Gastrocnemius medialis (tissue), 4 donors: ENCODE measurements at regions not wholly inside any gene's neighbourhood (a gene's known extent, or its start where the extent isn't known, plus 50 kb on each side); places are given as distances from the start of the nearest gene placed in this dataset.

Experiments used
- ATAC-seq, 2 donors: fragments of 150-250 bp; one replicate each; pipeline ENCODE4 v1.9.1; 2016
- DNase-seq, 2 donors: peaks; one replicate each; pipeline ENCODE4 v3.0.0-alpha.2; 2019
- H3K27ac ChIP-seq, 4 donors: fragments of 200-600 bp; sonication (generic); 1 replicate in 1 of 4; 2 replicates in 3 of 4; pipeline ENCODE4 v1.5.1; 2016 to 2018; ENCODE audit warnings: mild to moderate bottlenecking in 2 of 4, moderate library complexity in 1 of 4
- H3K27me3 ChIP-seq, 3 donors: fragments of 200-600 bp; sonication (generic) in 2 of 3; 1 replicate in 1 of 3; 2 replicates in 2 of 3; pipeline versions ENCODE4 v1.5.1 to v1.6.0; 2016 to 2019; ENCODE audit warnings: mild to moderate bottlenecking in 1 of 3, moderate library complexity in 1 of 3
- H3K36me3 ChIP-seq, 2 donors: fragments of 200-600 bp; sonication (generic) in 1 of 2; one replicate each; pipeline ENCODE4 v1.5.1; 2017 to 2018
- H3K4me1 ChIP-seq, 2 donors: fragments of 200-600 bp; sonication (generic) in 1 of 2; one replicate each; pipeline ENCODE4 v1.5.1; 2016 to 2017; ENCODE audit warnings: mild to moderate bottlenecking in 2 of 2
- H3K4me3 ChIP-seq, 4 donors: fragments of 200-600 bp; sonication (generic) in 3 of 4; 1 replicate in 1 of 4; 2 replicates in 3 of 4; pipeline ENCODE4 v1.5.1; 2016 to 2019; ENCODE audit warnings: mild to moderate bottlenecking in 2 of 4
- H3K9me3 ChIP-seq, 3 donors: fragments of 200-600 bp; sonication (generic) in 2 of 3; 1 replicate in 1 of 3; 2 replicates in 2 of 3; pipeline ENCODE4 v1.5.1; 2016 to 2019
- POLR2A ChIP-seq, 2 donors: fragments of 450-650 bp; IDR thresholded peaks; one replicate each; pipeline ENCODE4 v1.6.1; 2017; ENCODE audit warnings: antibody characterized with exemption in 2 of 2, mild to moderate bottlenecking in 2 of 2, moderate library complexity in 2 of 2
- in situ Hi-C, 4 donors: fragments of 200-750 bp; cut with MboI; loops; one replicate each; pipeline versions ENCODE4 v1.15.0 to v1.8.0; 2017; ENCODE audit warnings: low sequenced_read_pairs in 4 of 4
- intact Hi-C: fragments of 100-400 bp; cut with DNase I; formaldehyde crosslinking; loops from one replicate; pipeline ENCODE4 v1.15.1; 2023; ENCODE audit warnings: low total_unique reads
- TF ChIP-seq, protein P1 (sequence below), 5 experiments: fragments of 450-650 bp in 3 of 5; fragments of 200-600 bp in 2 of 5; sonication (generic) in 2 of 5; IDR thresholded peaks in 4 of 5; conservative IDR thresholded peaks in 1 of 5; 1 replicate in 4 of 5; 2 replicates in 1 of 5; pipeline ENCODE4 v1.5.1; 2016 to 2019; ENCODE audit warnings: antibody characterized with exemption in 5 of 5, mild to moderate bottlenecking in 3 of 5, moderate library complexity in 3 of 5

DNA sequence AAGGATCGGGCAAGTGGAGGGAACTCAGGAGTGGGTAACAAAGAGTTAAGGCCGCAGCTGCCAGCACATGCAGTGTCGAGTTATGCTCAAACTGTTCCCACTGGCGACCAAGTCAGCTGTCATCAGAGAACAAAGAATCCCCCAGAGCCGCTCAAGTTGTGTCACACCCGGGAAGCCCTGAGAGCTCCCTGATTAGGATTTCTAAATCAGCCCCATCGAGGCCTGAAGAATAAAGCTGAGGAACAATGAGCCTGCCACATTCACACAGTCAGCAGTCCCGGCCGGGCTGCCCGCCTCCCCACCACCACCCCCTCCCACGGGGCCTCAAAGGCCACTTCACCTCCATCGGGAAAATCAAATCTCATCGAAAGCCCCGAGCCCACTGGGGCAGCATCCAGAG, 84.5 kb downstream of the SOX9 start:
- peaks cover 11 to 15% (median 13%) of the 10 kb centered on the region in 3 donors for H3K27me3 ChIP-seq
- in situ Hi-C loops = no loop called here
- no peaks in the 10 kb centered on the region for H3K36me3 ChIP-seq
- no peak overlapping the region for H3K4me3 ChIP-seq
- no peaks in the 10 kb centered on the region for H3K4me1 ChIP-seq
- TF ChIP-seq POLR2A (IDR thresholded peaks at IDR 0.05) = no peak
- TF ChIP-seq, protein P1, sequence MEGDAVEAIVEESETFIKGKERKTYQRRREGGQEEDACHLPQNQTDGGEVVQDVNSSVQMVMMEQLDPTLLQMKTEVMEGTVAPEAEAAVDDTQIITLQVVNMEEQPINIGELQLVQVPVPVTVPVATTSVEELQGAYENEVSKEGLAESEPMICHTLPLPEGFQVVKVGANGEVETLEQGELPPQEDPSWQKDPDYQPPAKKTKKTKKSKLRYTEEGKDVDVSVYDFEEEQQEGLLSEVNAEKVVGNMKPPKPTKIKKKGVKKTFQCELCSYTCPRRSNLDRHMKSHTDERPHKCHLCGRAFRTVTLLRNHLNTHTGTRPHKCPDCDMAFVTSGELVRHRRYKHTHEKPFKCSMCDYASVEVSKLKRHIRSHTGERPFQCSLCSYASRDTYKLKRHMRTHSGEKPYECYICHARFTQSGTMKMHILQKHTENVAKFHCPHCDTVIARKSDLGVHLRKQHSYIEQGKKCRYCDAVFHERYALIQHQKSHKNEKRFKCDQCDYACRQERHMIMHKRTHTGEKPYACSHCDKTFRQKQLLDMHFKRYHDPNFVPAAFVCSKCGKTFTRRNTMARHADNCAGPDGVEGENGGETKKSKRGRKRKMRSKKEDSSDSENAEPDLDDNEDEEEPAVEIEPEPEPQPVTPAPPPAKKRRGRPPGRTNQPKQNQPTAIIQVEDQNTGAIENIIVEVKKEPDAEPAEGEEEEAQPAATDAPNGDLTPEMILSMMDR (IDR thresholded peaks at IDR 0.05 in 4 of 5, conservative IDR thresholded peaks at IDR 0.05 in 1 of 5) = no peak
- ATAC-seq (no peak), DNase-seq (no peak)
- no peaks in the 10 kb centered on the region for H3K9me3 ChIP-seq
- H3K27ac ChIP-seq = no peak overlapping the region
- intact Hi-C loops = no loop called here

DNA sequence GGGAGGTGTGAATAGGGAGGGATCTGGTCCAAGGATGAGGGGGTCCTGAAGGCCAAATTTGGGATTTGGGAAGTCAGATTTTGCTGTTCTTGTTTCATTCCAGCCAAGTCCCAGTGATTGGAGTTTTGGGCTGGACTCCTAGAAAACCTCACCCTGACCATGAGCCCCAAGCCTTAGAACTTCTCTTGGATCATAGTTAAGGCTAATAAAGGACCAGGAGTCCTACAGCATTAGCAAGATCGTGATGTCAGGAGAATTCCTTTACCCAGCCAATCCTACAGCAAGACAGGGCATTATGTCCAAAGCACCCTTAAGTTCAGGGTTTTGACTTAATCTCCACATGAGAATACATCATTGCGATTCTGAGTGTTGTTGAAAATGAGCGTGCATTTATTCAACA, 85.0 kb downstream of the SOX9 start:
- no peak for ATAC-seq
- no peak for TF ChIP-seq POLR2A (IDR thresholded peaks at IDR 0.05)
- TF ChIP-seq, protein P1 (IDR thresholded peaks at IDR 0.05 in 4 of 5, conservative IDR thresholded peaks at IDR 0.05 in 1 of 5) = no peak
- no peak overlapping the region for H3K27ac ChIP-seq
- H3K27me3 ChIP-seq = peaks cover 11 to 15% (median 13%) of the 10 kb centered on the region in 3 donors
- H3K36me3 ChIP-seq = no peaks in the 10 kb centered on the region
- intact Hi-C loops (no loop called here), in situ Hi-C loops (no loop called here)
- no peak for DNase-seq
- H3K4me3 ChIP-seq = no peak overlapping the region
- H3K9me3 ChIP-seq = no peaks in the 10 kb centered on the region
- no peaks in the 10 kb centered on the region for H3K4me1 ChIP-seq

DNA sequence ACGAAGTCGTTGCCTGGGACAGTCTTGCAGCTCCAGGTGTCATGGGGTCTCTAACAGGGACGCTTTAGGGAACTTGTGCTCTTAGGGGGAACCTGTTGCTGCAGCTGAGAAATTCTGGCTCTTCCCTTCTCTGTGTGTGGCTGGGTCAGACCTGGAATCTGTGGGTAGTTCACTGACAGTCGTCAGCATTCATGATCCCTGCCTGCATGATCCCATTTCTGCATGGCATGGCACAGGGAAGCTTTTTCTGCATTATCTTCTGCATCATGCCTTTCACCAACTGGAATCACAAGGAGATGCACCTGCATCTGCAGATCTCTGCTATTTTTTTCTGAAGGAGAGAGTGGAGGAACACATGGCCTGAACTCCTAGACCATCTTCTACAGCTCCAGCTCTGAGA, 85.6 kb downstream of the SOX9 start:
- DNase-seq = no peak
- intact Hi-C loops (no loop called here), in situ Hi-C loops (no loop called here)
- TF ChIP-seq POLR2A (IDR thresholded peaks at IDR 0.05) = no peak
- TF ChIP-seq, protein P1 (IDR thresholded peaks at IDR 0.05 in 4 of 5, conservative IDR thresholded peaks at IDR 0.05 in 1 of 5) = no peak
- H3K36me3 ChIP-seq = no peaks in the 10 kb centered on the region
- no peak for ATAC-seq
- peaks cover 11 to 15% (median 13%) of the 10 kb centered on the region in 3 donors for H3K27me3 ChIP-seq
- H3K9me3 ChIP-seq = no peaks in the 10 kb centered on the region
- no peak overlapping the region for H3K4me3 ChIP-seq
- H3K4me1 ChIP-seq = no peaks in the 10 kb centered on the region
- H3K27ac ChIP-seq = no peak overlapping the region

DNA sequence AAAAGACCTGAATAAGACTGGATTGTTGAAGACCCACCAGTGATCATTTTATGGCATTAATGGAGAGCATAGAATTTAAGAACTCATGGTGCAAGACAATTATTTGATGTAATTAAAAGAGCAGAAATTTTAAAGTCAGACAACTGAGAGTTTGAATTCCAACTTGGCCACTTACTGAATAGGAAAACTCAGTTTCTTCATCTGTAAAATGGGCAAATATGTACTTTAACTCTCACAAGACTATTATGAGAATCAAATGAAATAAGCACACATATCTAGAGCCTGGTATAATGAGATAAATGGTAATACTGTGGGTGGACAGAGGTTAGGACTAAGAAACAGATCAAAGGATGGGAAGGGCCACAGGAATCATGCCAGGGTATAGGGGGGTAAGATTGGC, 88.0 kb downstream of the SOX9 start:
- H3K36me3 ChIP-seq = no peaks in the 10 kb centered on the region
- TF ChIP-seq POLR2A (IDR thresholded peaks at IDR 0.05) = no peak
- TF ChIP-seq, protein P1 (IDR thresholded peaks at IDR 0.05 in 4 of 5, conservative IDR thresholded peaks at IDR 0.05 in 1 of 5) = no peak
- in situ Hi-C loops = no loop called here
- peaks cover 7 to 15% (median 13%) of the 10 kb centered on the region in 3 donors for H3K27me3 ChIP-seq
- H3K27ac ChIP-seq = no peak overlapping the region
- no peaks in the 10 kb centered on the region for H3K9me3 ChIP-seq
- intact Hi-C loops = no loop called here
- no peaks in the 10 kb centered on the region for H3K4me1 ChIP-seq
- no peak for DNase-seq
- H3K4me3 ChIP-seq = no peak overlapping the region
- ATAC-seq = no peak

DNA sequence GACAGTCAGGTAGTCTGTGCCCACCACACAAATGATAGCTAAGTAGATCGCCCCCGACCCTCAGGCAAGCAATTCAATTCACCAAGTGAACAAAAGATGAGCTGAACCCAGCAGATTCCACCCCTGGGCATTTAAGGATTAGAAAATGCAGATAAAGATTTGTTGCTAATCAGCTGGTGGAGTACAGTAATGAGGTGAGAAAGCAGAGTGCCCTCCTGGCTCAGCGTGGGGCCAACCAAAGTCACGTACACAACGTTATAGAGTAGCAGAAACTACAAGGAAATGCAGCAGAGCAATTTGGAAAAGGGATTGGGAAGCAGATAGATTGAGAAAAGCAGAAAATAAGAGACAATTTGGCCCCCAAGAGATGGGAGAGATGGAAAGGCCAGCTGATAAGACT, 91.2 kb downstream of the SOX9 start:
- H3K4me3 ChIP-seq = no peak overlapping the region
- H3K9me3 ChIP-seq = no peaks in the 10 kb centered on the region
- no peaks in the 10 kb centered on the region for H3K27me3 ChIP-seq
- no peaks in the 10 kb centered on the region for H3K36me3 ChIP-seq
- H3K4me1 ChIP-seq = no peaks in the 10 kb centered on the region
- in situ Hi-C loops = no loop called here
- intact Hi-C loops = no loop called here
- no peak for ATAC-seq
- no peak overlapping the region for H3K27ac ChIP-seq
- TF ChIP-seq, protein P1 (IDR thresholded peaks at IDR 0.05 in 4 of 5, conservative IDR thresholded peaks at IDR 0.05 in 1 of 5) = no peak
- no peak for TF ChIP-seq POLR2A (IDR thresholded peaks at IDR 0.05)
- no peak for DNase-seq
